HG03135 (cell line): ENCODE measurements at regions not wholly inside any gene's neighbourhood (a gene's known extent, or its start where the extent isn't known, plus 50 kb on each side); places are given as distances from the start of the nearest gene placed in this dataset.
"Not testable (repeated sequence)": the region's sequence is repeated elsewhere in the genome, so short reads cannot be mapped to it uniquely, and the experiment has no call there.

Experiments used
- ATAC-seq: cut with Tn5 transposase; IDR thresholded peaks from one replicate; pipeline ENCODE4 v1.9.1; 2021; ENCODE audit warnings: mild to moderate bottlenecking, moderate library complexity; ENCODE audit not compliant: unreplicated experiment

GRCh38 chr1:95742591-95743089, 508.6 kb downstream of the RWDD3 start:
- no peak for ATAC-seq

DNA sequence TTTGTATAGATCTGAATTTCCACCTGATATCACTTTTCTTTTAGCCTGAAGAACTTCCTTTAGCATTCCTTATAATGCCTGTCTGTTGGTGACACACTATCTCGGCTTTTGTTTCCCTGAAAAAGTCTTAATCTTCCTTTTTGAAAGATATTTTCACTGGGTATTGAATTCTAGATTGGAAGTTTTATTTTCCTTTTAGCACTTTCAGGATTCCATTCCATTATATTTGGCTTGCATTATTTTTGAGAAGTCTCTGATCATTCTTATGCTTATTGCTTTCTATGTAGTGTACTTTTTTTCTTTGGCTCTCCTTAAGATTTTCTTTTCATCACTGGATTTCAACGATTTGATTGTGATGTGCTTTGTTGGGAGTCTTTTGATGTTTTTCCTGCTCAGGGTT, 510.7 kb downstream of the RWDD3 start:
- ATAC-seq, result no peak

DNA sequence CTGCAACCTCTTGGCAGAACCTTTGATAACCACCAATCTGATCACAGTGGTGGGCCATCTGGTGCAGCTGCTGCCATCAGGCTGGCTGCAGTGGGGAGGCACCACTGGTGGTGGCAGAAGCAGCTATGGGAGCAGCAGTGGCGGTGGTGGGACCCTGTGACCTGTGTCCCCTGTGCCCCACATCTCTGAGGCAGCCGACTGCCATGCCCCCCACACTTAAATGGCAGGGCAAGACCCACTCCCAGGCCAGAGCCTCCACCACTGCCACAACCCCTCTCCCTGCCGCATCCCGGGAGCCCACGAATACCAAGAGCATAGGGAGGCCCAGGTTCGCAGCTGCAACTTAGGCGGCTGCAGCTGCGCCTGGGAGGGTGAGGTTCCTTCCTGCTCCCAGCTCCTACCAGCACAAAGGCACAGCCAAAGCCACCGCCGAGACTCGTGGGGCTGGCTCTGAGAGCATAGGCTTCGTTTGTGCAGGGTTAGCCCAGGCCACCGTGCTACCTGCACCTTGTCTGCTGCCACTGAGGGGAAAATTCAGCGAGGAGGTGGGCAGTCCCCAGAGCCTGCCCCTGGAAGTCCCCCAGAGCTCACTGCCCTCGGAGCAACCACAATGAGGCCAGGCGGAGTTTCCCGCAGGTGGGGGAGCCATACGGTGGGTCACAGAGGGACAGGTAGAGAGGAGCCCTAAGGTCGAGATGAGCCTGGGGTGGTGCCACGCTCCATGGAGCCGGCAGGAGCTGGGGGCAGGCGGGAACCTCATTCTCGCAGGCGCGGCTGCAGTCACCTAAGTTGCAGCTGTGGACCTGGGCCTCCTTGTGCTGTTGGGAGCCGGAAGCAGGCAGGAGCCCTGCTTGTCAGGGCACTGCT, 518.7 kb downstream of the RWDD3 start:
- no peak for ATAC-seq

- ATAC-seq, result no peak
Observed at GRCh38 chr1:95753382-95754016, 519.5 kb downstream of the RWDD3 start.

- no peak for ATAC-seq
Observed at GRCh38 chr1:95754412-95754811, 520.4 kb downstream of the RWDD3 start.

DNA sequence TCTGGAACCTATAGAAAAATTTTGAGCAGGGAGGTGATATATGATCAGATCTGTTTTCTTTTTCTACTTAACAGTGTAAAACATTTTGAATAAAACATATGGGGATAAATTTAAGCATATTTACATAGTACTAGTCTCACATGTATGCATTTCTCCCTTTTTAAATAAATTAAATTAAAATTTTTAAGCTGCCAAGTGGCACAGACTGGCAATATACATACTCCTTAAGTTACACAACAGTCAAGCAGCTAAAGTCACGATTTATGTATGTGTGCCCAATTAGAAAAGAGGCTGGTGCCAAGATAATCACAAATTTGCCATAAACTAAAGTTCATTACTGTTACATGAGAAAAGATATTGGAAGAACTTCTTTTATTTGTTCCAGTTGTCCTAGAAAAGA, 532.0 kb downstream of the RWDD3 start:
- no peak for ATAC-seq

DNA sequence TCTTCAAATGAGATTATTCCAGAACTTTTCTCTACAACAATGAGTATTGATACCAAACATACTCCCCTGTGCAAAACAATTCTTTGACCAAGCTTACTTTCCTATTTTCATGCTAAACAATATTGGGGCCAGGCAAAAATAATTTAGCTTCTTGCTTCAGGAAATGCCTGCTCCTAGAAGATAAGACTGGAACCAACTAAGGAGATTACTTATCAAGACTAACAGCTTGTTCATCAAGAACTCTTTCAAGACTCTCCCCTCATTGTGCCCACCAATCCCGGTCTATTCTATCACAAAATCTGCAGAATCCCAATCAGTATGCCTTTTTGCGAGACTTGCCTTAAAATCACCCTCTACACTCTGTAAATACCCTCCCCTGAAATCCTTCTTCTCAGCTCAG, 536.6 kb downstream of the RWDD3 start:
- ATAC-seq, result no peak

GRCh38 chr1:95778217-95778616, 544.2 kb downstream of the RWDD3 start:
- no peak for ATAC-seq

GRCh38 chr1:95780836-95781235, 546.8 kb downstream of the RWDD3 start:
- no peak for ATAC-seq

DNA sequence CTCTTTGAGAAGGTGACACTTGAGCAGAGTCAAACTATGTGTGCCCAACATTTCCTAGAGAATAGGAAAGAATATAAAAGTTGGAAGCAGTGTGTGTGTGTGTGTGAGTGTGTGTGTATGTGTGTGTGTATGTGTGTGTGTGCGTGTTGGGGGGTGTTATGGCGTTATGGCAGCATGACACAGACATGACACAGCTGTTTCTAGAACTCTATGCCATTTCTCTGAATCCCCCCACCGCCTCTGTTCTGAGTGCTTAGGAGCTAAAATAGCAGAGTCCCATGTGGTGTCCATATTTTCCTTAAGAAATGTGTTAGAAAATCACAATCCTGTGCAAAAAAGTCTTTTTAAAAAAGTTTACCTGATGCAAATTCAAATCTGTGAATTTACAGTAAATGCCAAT, 556.1 kb downstream of the RWDD3 start:
- no peak for ATAC-seq

GRCh38 chr1:95793893-95794292, 559.9 kb downstream of the RWDD3 start:
- no peak for ATAC-seq

DNA sequence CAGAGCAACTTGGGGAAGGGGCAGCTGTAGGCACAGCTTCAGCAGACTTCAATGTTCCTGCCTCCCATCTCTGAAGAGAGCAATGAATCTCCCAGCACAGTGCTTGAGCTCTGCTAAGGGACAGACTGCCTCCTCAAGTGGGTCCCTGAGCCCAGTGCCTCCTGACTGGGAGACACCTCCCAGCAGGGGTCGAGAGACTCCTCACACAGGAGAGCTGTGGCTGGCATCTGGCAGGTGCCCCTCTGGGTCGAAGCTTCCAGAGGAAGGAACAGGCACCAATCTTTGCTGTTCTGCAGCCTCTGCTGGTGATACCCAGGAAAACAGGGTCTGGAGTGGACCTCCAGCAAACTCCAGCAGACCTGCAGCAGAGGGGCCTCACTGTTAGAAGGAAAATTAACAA, 563.8 kb downstream of the RWDD3 start:
- ATAC-seq, result not testable (repeated sequence)

DNA sequence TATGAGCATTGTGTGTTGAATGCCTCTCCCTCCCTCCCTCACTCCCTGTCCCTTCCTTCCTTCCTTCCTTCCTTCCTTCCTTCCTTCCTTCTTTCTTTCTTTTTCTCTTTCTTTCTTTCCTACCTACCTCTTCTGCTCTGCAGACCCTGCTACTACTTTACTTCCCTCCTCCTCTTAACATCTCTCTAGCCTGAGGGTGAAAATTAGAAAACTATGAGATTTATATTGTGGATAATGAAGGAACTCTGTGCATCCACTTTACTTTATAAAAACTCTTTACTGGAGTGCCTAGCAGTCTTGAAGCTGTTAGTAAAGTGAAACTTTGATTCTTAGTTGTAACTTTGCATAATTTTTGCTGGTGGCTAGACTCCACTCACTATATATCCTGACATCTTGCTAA, 572.2 kb downstream of the RWDD3 start:
- ATAC-seq, result no peak

GRCh38 chr1:95809391-95809790, 575.4 kb downstream of the RWDD3 start:
- ATAC-seq, result no peak

DNA sequence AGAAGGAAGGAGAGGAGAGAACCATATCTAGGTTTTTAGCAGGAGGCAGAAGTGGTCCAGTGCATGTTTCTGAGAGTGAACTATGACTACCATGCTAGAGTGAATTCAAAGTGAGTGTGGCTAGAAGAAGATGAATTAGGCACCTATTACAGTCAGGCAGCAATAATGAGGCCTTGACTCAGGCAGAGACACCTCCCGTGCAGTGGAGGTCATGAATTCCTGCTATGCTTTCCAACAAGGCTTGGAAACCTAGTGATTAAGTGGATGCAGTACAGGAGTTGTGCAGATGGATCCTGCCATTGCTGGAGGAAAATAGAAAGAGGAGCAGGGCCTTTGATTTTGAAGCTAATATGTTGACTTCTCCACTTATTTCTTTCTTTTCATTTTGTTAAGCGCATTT, 581.5 kb downstream of the RWDD3 start:
- ATAC-seq, result no peak

- no peak for ATAC-seq
Observed at GRCh38 chr1:95829556-95829955, 595.5 kb downstream of the RWDD3 start.

DNA sequence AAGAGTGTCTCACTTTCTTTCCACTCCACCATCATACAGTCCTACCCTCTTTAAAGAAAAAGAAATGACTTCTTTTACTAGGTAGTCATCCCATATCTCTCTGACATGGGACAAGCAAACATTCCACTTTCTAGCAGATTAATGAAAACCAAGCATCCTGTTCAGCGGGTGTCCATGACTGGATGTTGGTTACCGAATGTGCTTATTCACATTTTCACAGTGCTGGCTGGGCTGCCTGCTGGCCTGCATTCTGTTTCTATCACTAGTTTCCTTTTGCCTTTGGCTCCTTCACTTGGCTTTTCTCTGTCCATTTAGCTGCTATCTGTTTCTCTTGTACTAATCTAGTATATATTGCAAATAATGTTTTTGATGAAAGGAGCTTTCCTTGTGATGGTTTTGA, 598.4 kb downstream of the RWDD3 start:
- no peak for ATAC-seq

DNA sequence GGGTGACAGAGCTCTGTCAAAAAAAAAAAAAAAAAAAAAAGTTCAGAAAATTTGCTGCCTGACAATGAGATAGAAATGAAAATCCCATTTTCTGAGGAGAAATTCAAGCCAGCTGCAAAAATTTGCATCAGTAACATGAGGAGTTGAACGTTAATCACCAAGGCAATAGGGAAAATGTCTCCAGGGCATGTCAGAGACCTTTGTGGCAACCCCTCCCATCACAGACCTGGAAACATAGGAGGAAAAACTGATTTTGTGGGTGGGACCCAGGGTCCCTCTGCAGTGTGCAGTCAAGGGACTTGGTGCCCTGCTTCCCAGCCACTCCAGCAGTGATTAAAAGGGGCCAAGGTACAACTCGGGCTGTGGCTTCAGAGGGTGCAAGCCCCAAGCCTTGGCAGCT, 615.4 kb downstream of the RWDD3 start:
- ATAC-seq, result no peak

- no peak for ATAC-seq
Observed at GRCh38 chr1:95850165-95850649, 616.2 kb downstream of the RWDD3 start.

DNA sequence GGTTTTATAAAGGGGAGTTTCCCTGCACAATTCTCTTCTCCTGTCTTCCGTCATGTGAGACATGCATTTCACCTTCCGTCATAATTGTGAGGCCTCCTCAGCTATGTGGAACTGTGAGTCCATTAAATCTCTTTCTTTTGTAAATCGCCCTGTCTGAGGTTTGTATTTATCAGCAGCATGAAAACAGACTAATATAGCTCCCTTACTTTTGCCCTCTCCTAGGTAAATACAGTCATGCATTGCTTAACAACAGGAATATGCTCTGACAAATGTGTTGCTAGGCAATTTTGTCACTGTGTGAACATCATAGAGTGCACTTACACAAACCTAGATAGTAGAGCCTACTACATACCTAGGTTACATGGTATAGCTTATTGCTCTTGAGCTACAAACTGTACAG, 616.8 kb downstream of the RWDD3 start:
- no peak for ATAC-seq

- ATAC-seq, result no peak
Observed at GRCh38 chr1:95852483-95853070, 618.6 kb downstream of the RWDD3 start.

GRCh38 chr1:95854457-95854856, 620.4 kb downstream of the RWDD3 start:
- ATAC-seq, result no peak
